HG03025 (cell line): ENCODE measurements at regions not wholly inside any gene's neighbourhood (a gene's known extent, or its start where the extent isn't known, plus 50 kb on each side); places are given as distances from the start of the nearest gene placed in this dataset.
"Not testable (repeated sequence)": the region's sequence is repeated elsewhere in the genome, so short reads cannot be mapped to it uniquely, and the experiment has no call there.

Experiments
- ATAC-seq: cut with Tn5 transposase; IDR thresholded peaks from one replicate; pipeline ENCODE4 v1.9.1; 2021; ENCODE audit warnings: mild to moderate bottlenecking, moderate library complexity; ENCODE audit not compliant: unreplicated experiment, low FRiP score

DNA sequence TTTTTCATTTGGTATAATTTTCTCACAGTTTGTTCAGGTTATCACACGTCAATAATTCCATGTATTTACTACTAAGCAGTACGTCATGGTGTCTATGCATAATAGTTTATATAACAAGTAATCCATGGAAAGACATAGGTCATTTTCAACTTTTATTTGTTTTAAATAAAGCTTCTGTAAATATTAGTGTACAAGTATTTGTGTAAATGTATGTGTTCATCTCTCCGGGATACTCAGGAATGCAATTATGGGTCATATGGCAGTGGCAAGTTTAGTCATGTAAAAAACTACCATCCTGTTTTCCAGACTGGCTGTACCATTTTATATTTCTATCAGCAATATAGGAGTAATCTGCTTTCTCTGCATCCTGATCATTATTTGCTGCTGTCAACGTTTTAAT lies 231.1 kb upstream of the ZNF804A start:
- ATAC-seq = no peak

DNA sequence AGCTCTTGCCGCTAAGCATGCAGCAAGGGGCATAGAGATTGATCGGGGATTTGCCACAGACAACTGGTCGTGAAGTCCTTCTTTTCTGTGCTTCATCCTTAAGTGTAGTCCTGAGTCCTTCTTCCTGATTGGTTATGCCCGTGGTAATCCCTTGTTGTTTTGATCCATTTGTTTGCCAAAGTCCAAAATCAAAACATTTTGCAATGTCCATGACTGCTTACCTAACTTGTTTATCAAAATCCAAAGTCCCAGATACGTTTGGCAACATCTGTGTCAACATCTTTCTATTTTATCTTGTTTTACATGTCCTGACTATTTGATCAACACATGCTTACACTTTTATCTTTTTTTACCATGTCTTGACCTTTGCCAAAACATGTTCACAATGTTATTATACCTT lies 229.0 kb upstream of the ZNF804A start:
- no peak for ATAC-seq

DNA sequence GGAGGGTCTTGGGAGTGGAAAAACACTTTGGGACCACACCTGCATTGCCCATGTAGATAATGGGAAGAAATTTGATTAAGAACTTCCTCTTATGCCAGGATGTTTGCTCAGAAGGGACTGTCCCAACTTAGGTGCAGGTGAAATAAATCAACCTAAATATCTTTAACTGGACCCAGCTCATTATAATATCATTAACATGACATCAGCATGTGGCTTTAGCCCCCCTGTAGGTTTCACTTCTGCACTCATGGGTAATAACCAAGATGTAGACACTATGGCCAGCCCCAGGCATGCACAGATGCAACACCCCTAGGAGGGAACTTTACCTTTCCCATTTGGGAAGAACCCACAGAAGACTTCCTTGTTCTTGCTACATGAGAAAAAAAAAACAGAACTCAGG lies 227.4 kb upstream of the ZNF804A start:
- no peak for ATAC-seq

DNA sequence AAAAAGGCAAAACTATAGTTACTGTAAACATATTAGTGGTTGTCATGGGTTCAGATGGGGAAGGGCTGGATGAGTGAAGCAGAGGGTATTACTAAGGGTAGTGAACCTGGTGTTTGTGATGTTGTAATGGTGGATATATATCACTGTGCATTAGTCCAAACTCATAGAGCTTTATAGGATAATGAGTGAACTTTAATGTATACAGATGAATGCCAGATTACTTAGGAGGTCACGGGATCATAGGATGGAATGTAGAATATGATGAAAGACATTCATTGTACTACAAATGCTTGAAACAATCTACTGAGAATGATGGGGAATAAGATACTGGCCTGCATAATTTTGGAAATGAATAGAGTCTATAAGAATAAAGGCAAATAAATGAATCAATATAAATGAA lies 226.7 kb upstream of the ZNF804A start:
- ATAC-seq = no peak

DNA sequence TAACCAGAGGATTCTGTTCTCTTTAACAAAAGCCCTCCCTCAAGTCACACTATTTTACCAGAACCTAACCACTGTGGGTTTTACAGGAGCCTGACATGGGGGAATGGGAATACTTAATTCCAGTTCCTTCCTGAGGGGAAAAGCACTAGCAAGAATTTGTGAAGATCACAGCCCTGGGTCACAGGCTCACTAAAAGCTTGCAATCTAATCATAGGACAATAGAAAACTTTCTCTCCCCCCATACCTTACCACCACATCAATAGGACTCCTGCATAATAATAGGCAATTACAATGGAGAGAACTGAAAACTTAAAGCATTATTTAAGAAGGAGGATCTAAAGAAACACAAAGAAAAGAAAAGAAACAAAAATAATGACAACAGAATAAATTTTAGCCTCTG lies 225.8 kb upstream of the ZNF804A start:
- no peak for ATAC-seq

DNA sequence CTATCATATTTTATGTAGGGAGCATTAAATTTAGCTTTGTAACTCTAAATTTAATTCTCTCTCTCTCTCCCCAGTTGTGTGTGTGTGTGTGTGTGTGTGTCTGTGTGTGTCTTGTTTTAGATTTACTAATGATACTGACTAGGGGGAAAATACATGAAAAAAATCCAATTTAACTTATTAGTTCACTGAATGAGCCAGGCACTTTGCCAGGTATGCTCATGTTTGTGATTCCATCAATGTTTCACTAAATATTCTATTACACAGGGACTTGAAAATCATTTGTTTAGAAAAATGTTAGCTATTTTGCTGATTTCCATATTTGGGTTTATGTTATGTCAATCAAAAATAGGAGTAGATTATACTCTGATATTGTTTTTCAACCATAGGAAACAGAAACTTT lies 203.7 kb upstream of the ZNF804A start:
- no peak for ATAC-seq

DNA sequence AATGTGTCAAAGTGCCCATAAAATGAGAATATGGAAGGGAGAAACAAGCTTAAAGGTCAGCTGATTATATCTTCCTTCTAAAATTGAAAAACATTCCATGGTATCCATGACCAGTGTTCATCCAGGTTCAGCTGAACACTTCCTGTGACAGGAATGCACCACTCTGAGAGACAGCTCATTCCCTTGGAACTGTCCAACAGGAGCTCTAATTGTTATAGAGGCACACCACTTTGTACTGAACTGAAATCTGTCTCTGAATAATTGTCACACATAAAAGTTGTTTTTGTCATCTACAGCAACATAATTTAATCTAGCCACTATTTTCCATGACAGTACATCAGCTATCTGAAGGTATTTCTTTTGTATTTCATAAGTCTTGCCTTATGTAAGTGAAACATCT lies 195.9 kb upstream of the ZNF804A start:
- ATAC-seq = no peak

DNA sequence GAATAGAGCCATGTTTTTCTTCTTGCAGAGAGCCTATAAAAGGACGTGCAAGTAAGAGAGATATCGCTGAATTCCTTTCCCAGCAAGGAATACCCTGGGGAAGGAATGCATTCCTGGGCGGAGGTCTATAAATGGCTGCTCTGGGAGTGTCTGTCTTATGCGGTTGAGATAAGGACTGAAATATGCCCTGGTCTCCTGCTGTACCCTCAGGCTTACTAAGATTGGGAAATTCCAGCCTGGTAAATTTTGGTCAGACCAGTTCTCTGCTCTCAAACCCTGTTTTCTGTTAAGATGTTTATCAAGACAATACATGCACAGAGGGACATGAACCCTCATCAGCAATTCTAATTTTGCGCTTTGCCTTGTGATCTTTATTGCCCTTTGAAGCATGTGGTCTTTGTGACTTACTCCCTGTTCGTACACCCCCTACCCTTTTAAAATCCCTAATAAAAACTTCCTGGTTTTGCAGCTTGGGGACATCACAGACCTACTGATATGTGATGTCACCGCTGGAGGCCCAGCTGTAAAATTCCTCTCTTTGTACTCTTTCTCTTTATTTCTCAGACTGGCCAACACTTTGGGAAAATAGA lies 191.2 kb upstream of the ZNF804A start:
- not testable (repeated sequence) for ATAC-seq

DNA sequence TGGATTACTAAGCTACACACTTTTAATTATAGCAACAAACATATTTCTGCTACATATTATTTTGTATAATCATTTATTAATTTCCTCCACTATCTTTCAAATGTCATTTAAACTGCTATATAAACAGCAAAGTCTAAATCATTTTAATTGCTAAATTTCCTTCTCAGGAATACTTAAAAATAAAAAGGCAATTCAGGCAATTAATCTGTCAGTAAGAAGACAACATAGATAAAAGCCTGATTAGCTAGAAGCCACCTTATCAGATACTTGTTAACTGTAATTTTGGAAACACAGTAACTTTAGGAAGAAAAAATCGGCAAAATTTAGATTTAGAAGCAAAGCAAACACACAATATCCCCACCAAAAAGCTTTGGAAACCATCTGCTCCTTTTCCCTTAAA lies 188.2 kb upstream of the ZNF804A start:
- ATAC-seq = no peak

DNA sequence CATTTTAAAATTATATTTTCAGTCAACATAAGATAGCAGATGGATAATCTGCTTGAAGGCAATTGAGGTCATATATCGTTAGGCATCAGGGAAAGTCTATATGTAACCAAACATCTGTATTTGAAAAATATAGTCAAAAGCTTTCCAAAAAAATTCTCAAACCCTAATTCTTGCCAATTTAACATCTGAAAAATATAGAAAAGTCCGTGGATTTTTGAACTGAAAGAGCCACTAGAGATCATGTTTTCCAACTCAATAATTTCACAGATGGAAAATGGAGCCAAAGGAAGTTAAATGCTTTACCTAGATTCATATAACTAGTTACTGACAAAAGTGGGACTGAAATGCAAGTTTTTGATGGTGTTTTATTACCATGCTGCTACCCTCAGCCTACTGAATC lies 185.1 kb upstream of the ZNF804A start:
- ATAC-seq = no peak

DNA sequence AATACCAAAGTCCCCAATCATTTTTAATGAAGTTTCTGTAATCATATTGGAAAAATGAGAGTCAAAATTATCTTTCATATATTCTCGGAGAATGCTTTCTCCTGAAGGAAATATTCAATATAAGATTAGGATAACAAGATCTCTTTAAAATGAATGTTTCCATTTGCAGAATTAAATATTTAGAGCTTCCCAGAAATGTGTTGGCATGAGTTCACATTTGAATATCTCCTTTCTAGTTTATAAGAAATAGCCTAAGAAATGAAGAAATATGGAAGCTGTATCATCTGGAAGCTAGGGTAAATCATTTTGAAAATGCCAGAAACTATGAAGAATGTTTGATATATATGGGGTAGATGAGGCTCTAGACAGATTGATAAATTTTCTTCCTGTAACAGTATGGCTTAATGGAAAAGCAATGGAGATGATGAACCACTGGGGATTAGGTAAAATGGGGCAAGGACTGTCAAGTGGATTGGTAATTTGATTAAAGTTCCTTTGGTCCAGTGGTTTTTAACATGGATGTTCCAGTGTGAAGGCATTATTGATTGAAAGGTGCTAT lies 184.6 kb upstream of the ZNF804A start:
- no peak for ATAC-seq

DNA sequence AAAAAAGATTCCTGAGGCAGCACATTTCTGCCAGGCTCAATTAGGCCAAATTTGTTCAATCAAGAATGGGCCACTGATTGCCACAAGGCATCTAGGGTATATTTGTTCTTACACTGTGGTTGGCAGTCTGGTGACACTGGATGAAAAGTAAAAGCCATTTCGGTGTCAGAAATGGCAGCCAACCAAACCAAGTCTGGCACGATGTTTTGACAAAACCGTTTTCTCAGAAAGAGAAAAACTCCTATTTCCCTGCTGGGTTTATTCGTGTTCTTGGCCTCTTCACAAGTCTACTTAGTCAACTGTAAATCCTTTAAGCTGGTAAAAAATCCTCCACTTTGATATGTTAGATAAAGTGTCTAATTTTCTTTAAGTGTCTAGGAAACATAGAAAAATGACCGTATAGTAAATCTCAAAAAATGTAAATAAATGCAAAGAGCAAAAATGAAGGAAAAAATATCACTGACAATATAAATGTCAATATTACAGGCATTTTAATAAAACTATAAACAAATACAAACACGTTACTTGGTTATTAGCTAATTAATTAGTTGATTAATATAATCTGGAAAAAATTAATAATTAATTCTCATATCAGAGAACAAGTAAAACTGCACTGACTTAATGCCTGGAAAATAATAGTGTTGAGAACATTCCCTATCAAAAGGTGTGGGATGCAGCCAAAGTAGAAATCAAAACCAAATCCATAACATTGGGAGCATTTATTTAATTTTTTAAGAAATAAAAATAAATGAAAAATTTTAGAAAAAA lies 182.0 kb upstream of the ZNF804A start:
- ATAC-seq = no peak

DNA sequence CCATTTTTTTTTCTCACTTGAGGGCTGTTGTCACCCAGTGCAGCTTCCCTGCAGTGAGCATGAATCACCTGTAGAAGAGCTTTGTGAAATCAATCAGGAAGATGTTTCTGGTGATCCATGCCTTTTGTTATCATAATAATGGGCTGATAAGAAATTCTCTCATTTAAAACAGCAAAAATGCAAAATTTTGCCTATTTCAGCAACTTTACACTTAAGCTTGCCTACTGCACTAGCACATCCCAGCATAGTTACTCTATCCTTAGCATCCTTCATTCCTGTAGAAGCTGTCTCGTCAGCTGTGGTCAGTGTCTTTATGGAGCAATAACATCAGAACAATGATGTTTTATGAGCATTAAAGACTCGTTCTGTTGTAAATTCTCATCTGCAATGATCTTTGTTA lies 178.6 kb upstream of the ZNF804A start:
- no peak for ATAC-seq

DNA sequence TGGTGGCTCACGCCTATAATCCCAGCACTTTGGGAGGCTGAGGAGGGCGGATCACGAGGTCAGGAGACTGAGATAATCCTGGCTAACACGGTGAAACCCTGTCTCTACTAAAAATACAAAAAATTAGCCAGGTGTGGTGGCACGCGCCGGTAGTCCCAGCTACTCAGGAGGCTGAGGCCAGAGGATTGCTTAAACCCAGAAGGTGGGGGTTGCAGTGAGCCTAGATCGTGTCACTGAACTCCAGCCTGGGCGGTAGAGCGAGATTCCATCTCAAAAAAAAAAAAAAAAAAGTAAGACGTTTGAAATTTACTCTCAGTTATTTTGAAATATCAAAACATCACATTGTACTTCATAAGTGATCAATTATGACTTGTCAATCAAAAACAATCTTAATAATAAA lies 176.9 kb upstream of the ZNF804A start:
- ATAC-seq = not testable (repeated sequence)

DNA sequence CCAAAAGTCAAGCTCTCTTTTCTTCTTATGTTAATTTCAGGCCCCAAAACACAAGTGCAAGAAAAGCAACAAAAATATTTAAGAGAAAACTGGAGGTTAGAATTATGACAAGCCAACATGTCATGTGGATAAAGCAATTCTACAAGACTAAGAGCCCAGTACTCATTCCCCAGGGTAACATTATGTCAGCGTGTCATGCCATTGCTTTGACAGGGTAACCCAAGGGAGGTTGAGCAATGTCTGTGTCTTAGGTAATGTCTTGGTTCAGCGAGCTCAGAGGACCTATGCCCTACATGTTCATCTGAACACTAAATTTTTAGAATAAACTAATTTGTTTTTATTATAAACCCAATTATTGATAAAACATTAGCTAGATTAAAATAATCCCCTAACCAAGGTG lies 173.2 kb upstream of the ZNF804A start:
- no peak for ATAC-seq

DNA sequence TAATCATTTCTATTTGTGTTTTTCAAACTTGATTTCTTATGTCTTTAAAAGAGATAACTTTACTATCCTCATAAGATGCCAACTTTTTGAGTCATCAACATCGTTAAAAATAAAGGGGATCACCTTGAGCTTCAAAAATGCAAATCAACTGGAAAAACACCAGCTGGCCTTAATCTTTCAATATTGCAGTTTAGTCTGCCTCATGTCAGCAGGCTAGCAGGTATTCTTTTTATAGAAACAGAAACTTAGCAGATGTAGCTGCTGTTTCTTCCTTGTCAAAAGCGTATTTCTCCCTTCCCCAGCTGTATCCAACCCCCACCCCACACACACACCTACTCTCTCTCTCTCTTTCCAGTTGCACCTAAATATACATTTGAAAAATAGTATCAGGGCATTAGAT lies 154.1 kb upstream of the ZNF804A start:
- ATAC-seq = peak; percentile 98

DNA sequence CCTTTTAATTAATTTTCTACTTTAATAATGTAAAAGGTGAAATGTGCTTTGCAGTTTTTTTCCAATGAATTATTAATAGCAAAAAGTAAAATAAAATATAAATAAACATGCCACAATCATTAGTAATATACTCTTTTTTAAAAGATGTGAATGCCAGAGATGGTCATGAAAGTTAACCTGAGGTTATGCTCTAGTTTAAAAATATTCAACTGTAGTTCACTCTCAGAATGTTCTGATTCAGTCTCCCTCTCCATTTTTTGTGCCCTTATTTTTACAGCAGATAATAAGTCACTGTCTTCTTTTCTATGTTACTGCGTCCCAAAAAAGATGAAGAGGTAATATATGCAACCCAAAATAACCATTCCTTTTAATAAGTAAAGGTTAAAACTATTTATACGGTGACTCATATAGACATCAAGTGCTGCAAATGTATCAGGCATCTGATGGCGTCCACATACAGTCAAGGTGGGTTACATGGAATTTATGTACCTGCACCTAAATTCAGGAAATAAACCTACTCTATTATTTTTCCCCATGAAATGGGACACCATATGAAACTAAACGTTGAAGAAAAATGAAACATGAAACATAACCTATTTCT lies 153.6 kb upstream of the ZNF804A start:
- peak; percentile 48 for ATAC-seq

DNA sequence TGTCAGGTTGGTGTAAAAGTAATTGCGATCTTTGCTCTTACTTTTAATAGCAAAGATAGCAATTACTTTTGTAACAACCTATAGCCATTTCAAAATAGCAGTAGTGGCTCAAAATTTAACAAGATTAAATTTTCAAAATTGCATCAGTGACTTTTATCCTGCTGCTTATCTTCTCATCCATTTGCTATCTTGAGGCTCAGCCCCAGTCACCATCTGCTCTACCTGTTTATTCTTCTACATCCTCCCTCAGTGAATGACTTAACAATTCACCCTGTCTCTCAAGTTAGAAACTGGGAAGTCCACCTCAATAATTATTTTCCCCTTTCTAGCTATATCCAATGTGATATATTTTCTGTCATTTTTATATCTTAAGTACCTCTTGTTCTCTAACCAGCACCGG lies 148.6 kb upstream of the ZNF804A start:
- no peak for ATAC-seq

DNA sequence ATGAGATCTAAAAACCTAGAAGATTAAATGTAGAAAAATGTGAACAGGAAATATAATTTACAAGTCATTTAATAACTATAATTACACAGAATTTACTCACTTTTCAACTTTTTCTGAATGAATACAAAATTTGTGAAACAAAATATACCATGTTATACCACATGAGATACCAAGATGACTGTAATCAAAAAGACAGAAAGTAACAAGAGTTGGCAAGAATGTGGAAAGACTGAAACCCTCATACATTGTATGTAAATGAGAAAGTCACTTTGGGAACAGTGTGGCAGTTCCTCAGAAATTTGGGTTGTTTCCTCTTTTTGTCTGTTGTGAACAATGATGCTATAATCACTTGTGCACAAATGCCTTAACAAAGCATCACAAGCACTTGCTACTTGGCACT lies 145.4 kb upstream of the ZNF804A start:
- peak; percentile 39 for ATAC-seq

DNA sequence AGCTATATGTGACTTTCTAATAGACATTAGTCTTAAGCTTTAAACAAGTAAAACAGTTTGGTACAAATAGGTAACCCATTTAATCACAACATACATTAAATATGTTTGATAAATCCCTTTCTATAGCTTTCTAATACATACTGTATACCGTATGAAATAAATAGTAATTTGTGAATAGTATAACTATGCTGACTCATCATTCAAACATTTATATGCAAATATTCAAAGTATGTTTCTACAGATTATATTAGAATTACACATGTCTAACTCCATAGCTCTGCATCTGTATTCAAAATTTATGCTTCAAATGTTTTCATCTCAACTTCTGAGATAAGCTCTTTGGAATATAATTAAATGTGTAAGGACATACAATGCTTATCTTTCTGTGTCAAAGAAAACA lies 142.7 kb upstream of the ZNF804A start:
- no peak for ATAC-seq

DNA sequence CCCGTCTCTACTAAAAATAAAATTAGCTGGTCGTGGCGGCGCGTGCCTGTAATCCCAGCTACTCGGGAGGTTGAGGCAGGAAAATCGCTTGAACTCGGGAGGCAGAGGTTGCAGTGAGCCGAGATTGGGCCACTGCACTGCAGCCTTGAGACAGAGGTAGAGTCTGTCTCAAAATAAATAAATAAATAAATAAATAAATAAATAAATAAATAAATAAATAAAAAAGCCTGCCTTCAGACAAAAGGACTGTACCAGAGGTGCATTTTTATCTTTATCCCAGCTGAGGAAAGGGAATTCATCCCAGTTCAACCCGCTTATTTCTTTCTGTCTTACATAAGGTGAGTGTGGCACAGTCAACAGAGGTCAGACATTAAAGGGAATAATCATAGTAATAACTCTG lies 141.6 kb upstream of the ZNF804A start:
- not testable (repeated sequence) for ATAC-seq
